T47D (cell line): ENCODE measurements at regions not wholly inside any gene's neighbourhood (a gene's known extent, or its start where the extent isn't known, plus 50 kb on each side); places are given as distances from the start of the nearest gene placed in this dataset.
A peak's percentile ranks its signal among the peaks of the same experiment; 100 is the strongest.

Source experiments
- DNase-seq, 2 experiments: peaks; one replicate each; pipeline versions ENCODE4 v3.0.0 to v3.0.0-alpha.2; 2011 to 2012; ENCODE audit warnings: low read depth in 1 of 2, low spot score in 1 of 2
- JUND ChIP-seq: IDR thresholded peaks from 2 replicates; pipeline ENCODE4 v1.6.1; 2012; ENCODE audit warnings: low read depth
- in situ Hi-C: cut with HindIII; loops from 2 replicates; pipeline ENCODE4 v1.10.0; 2016; ENCODE audit warnings: low sequenced_read_pairs, low pct_unique_long_range_greater_than_20kb

- in situ Hi-C loops = no loop called here
These were observed 53.1 kb upstream of the BCO1 start for GRCh38 chr16:81185416-81185815.

DNA sequence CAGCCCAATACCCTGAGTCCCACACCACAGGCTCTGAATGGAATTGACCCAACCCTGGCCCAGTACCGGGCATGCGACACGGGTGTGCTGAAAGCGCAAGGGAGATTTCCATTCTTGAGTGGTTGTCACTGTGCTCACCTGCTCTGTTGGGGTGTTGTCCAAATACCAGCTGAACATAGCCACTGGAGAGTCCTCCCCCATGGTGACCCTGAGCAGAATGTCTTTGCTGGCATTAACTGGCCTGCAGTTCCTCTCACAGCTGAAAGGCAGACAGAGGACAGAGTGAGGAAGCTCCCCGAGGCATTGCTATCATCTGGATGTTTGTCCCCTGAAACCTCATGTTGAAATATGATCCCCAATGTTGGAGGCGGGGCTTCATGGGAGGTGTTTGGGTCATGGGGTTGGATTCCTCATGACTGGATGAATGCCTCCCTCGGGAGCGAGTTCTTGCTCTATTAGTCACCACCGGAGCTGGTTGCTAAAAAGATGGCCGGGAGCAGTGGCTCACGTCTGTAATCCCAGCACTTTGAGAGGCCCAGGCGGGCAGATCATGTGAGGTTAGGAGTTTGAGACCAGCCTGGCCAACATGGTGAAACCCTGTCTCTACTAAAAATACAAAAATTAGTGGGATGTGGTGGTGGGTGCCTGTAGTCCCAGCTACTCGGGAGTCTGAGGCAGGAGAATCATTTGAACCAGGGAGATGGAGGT is 57.3 kb upstream of the BCO1 start:
- peak; percentile 86 to 97 for DNase-seq
- in situ Hi-C loops = no loop called here
- peak; percentile 73; the same call in 1 of the 2 replicates for TF ChIP-seq JUND

More at GRCh38 chr16:81185416-81185815, 53.1 kb upstream of the BCO1 start:
- no peak for TF ChIP-seq JUND
- DNase-seq = no peak

- TF ChIP-seq JUND = no peak
- in situ Hi-C loops = no loop called here
- DNase-seq = no peak
These were observed 57.9 kb upstream of the BCO1 start for GRCh38 chr16:81180578-81180977.

DNA sequence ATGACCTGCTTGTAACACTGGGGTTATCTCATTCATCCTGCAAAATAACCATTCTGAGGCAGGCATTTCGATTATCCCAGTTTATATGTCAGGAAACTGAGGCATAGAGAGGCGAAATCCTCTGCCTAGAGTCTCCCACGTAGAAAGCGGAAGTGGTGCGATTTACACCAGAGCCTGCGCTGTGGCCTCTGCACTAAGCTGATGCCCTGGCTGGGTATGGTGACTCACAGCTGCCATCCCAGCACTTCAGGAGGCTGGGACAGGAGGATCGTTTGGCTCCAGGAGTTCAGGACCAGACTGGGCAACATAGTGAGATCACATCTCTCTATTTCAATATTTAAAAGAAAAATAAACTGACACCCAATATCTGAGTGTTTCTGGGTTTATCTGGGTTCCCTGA is 59.3 kb upstream of the BCO1 start:
- TF ChIP-seq JUND = no peak
- DNase-seq = no peak
- in situ Hi-C loops = no loop called here

- TF ChIP-seq JUND = no peak
- in situ Hi-C loops = no loop called here
- no peak for DNase-seq
These were observed 63.1 kb upstream of the BCO1 start for GRCh38 chr16:81175325-81175891.

GRCh38 chr16:81174644-81175324 is 63.7 kb upstream of the BCO1 start:
- TF ChIP-seq JUND = no peak
- no peak for DNase-seq
- in situ Hi-C loops = no loop called here

- in situ Hi-C loops = no loop called here
- no peak for TF ChIP-seq JUND
- DNase-seq = no peak
These were observed 65.5 kb upstream of the BCO1 start for GRCh38 chr16:81172769-81173658.

DNA sequence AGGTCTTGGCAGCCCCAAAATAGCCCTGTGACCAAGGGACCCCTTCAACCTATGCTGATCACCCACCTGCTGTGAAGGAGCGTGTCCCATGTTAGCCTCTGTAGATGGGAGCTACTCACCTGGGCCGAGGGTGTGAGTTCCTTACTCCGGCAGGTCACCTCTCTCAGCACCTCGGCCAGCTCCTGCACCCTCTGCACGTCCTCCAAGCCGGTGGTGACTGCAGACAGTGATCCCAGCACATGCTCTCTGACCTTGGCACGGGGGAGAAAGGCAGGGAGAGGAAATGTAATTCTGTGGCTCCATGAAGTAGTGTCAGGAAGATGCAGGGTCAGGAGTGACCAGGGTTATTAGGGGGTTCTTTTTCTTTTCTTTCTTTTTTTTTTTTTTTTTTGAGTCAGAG is 67.7 kb upstream of the BCO1 start:
- in situ Hi-C loops = no loop called here
- TF ChIP-seq JUND = no peak

DNA sequence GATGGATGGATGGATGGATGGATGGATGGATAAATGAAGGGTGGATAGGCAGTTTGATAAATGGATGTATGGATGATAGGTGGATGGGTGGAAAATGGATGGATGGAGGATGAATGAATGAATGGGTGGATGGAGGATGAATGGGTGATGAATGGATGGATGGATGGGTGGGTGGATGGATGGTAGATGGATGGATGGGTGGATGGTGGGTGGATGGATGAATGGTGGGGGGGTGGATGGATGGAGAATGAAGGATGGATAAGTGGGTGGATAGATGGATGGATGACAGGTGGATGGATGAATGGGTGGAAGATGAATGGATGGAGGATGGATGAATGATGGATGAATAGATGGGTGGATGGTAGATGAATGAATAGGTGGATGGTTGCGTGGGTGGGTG is 70.1 kb upstream of the BCO1 start:
- no peak for TF ChIP-seq JUND
- DNase-seq = no peak
- in situ Hi-C loops = no loop called here

More for the DNA sequence above, 67.7 kb upstream of the BCO1 start:
- DNase-seq = peak; percentile 31 to 70

GRCh38 chr16:81167851-81168250 is 70.6 kb upstream of the BCO1 start:
- in situ Hi-C loops = no loop called here
- DNase-seq = no peak
- no peak for TF ChIP-seq JUND

- DNase-seq = no peak
- TF ChIP-seq JUND = no peak
- in situ Hi-C loops = no loop called here
These were observed 70.5 kb upstream of the GCSH start for GRCh38 chr16:81166417-81167300.
